ENCODE measurements at regions not wholly inside any gene's neighbourhood (a gene's known extent, or its start where the extent isn't known, plus 50 kb on each side); places are given as distances from the start of the nearest gene placed in this dataset.

- no peaks in the 10 kb centered on the region for H3K9me2 ChIP-seq (ENCODE audit: insufficient read depth)
- H2AFZ ChIP-seq (ENCODE audit: low read depth, low read length, poor library complexity, severe bottlenecking), result no peak overlapping the region
- no peaks in the 10 kb centered on the region for H3K36me3 ChIP-seq (ENCODE audit: control insufficient read depth in 1 of 2, insufficient read depth in 2 of 2, low read length in 2 of 2)
- no peaks in the 10 kb centered on the region for H4K20me1 ChIP-seq (ENCODE audit: insufficient read depth)
- no peaks in the 10 kb centered on the region for H3K27me3 ChIP-seq (ENCODE audit: insufficient read depth, low read length)
- no peaks in the 10 kb centered on the region for H3K4me1 ChIP-seq (ENCODE audit: control insufficient read depth in 1 of 2, insufficient read depth in 2 of 2, low read length in 2 of 2)
- TF ChIP-seq FOSL1 (IDR thresholded peaks at IDR 0.05; ENCODE audit: low read depth), result no peak
- TF ChIP-seq ZBTB33 (IDR thresholded peaks at IDR 0.05; ENCODE audit: extremely low read depth, insufficient replicate concordance, low read length), result no peak
- no peak for TF ChIP-seq POLR2A (IDR thresholded peaks at IDR 0.05; ENCODE audit: borderline replicate concordance, extremely low read depth, insufficient read depth, insufficient read length)
- TF ChIP-seq SIN3A (IDR thresholded peaks at IDR 0.05; ENCODE audit: low read depth), result no peak
- TF ChIP-seq TCF7L2 (IDR thresholded peaks at IDR 0.05; ENCODE audit: borderline replicate concordance, extremely low read depth, insufficient read depth, insufficient read length), result no peak
- TF ChIP-seq SP1 (IDR thresholded peaks at IDR 0.05; ENCODE audit: low read depth), result no peak
- no peak for TF ChIP-seq YY1 (IDR thresholded peaks at IDR 0.05; ENCODE audit: extremely low read depth, insufficient replicate concordance, low read depth, low read length)
- TF ChIP-seq SRF (IDR thresholded peaks at IDR 0.05; ENCODE audit: low read depth), result no peak
- no peak for TF ChIP-seq MAX (IDR thresholded peaks at IDR 0.05)
- no peak for TF ChIP-seq EZH2phosphoT487 (IDR thresholded peaks at IDR 0.05; ENCODE audit: borderline replicate concordance)
- no peak for TF ChIP-seq ZFX (IDR thresholded peaks at IDR 0.05)
- TF ChIP-seq REST (IDR thresholded peaks at IDR 0.05; ENCODE audit: low read depth), result no peak
- no peak for TF ChIP-seq ZNF274 (IDR thresholded peaks at IDR 0.05; ENCODE audit: low read depth, low read length)
- no peak for TF ChIP-seq EGR1 (IDR thresholded peaks at IDR 0.05; ENCODE audit: low read depth)
- no peak for TF ChIP-seq ELF1 (IDR thresholded peaks at IDR 0.05; ENCODE audit: borderline replicate concordance, low read depth)
- no peak for TF ChIP-seq CBX3 (IDR thresholded peaks at IDR 0.05; ENCODE audit: low read depth)
- TF ChIP-seq RAD21 (IDR thresholded peaks at IDR 0.05; ENCODE audit: low read depth), result no peak
- no peak for TF ChIP-seq CTCF (IDR thresholded peaks at IDR 0.05 in 2 of 3, conservative IDR thresholded peaks at IDR 0.05 in 1 of 3; ENCODE audit: borderline replicate concordance in 1 of 3, insufficient read depth in 1 of 3, low read depth in 2 of 3, low read length in 2 of 3)
- TF ChIP-seq POLR2AphosphoS5 (IDR thresholded peaks at IDR 0.05; ENCODE audit: low read depth, low read length), result no peak
- ChIA-PET POLR2A (no interaction called here), CTCF (no interaction called here), RAD21 (ENCODE audit: low non-redundant PET in 1 of 2, low total read pairs in 2 of 2, uncharacterized antibody in 2 of 2, unreplicated experiment in 2 of 2) (no interaction called here)
- no TSS peak for BruUV-seq (replicated peaks)
- H3K79me2 ChIP-seq (ENCODE audit: insufficient read depth, low read length), result no peaks in the 10 kb centered on the region
- DNase-seq (ENCODE audit: low read depth, low spot score), result no peak
- no peak for ATAC-seq
- no peak overlapping the region for H3K4me3 ChIP-seq (replicated peaks in 1 of 2; ENCODE audit: low read depth in 1 of 2, low read length in 2 of 2)
- H3K9me3 ChIP-seq (ENCODE audit: control insufficient read depth in 1 of 2, insufficient read depth in 1 of 2, low read depth in 1 of 2, low read length in 2 of 2), result peaks cover 0 to 9% of the 10 kb centered on the region in 2 experiments; a peak in 1 of 4 replicates
- H3K4me2 ChIP-seq (ENCODE audit: low read length), result no peak overlapping the region
- intact Hi-C loops (cut with micrococcal nuclease), result no loop called here
- no peak overlapping the region for H3K27ac ChIP-seq (ENCODE audit: low read depth, low read length)
- H3K9ac ChIP-seq (ENCODE audit: low read length), result no peak overlapping the region
Measured at GRCh38 chr14:38485026-38485425, 229.1 kb upstream of the CLEC14A start.

All from HCT116 (cell line).